ENCODE measurements at regions not wholly inside any gene's neighbourhood (a gene's known extent, or its start where the extent isn't known, plus 50 kb on each side); places are given as distances from the start of the nearest gene placed in this dataset.

- H3K4me3 ChIP-seq (ENCODE audit: low read depth, low read length) = no peak overlapping the region
- no peak for TF ChIP-seq CTCF (IDR thresholded peaks at IDR 0.05; ENCODE audit: low read depth, low read length)
Observed at GRCh38 chr13:85247780-85248179, 551.4 kb downstream of the SLITRK6 start.

GRCh38 chr13:85243831-85244230 lies 555.4 kb downstream of the SLITRK6 start:
- no peak overlapping the region for H3K4me3 ChIP-seq (ENCODE audit: low read depth, low read length)
- no peak for TF ChIP-seq CTCF (IDR thresholded peaks at IDR 0.05; ENCODE audit: low read depth, low read length)

- no peak overlapping the region for H3K4me3 ChIP-seq (ENCODE audit: low read depth, low read length)
- TF ChIP-seq CTCF (IDR thresholded peaks at IDR 0.05; ENCODE audit: low read depth, low read length) = no peak
Observed at GRCh38 chr13:85241060-85241459, 558.2 kb downstream of the SLITRK6 start.

- no peak for TF ChIP-seq CTCF (IDR thresholded peaks at IDR 0.05; ENCODE audit: low read depth, low read length)
- H3K4me3 ChIP-seq (ENCODE audit: low read depth, low read length) = no peak overlapping the region
Observed at GRCh38 chr13:85236413-85236812, 562.8 kb downstream of the SLITRK6 start.

GRCh38 chr13:85230691-85231093 lies 568.5 kb downstream of the SLITRK6 start:
- no peak for TF ChIP-seq CTCF (IDR thresholded peaks at IDR 0.05; ENCODE audit: low read depth, low read length)
- peak overlapping the region; percentile 26; the same call in 1 of the 2 replicates for H3K4me3 ChIP-seq (ENCODE audit: low read depth, low read length)

- TF ChIP-seq CTCF (IDR thresholded peaks at IDR 0.05; ENCODE audit: low read depth, low read length) = no peak
- H3K4me3 ChIP-seq (ENCODE audit: low read depth, low read length) = no peak overlapping the region
Observed at GRCh38 chr13:85228692-85229091, 570.5 kb downstream of the SLITRK6 start.

- H3K4me3 ChIP-seq (ENCODE audit: low read depth, low read length) = no peak overlapping the region
- TF ChIP-seq CTCF (IDR thresholded peaks at IDR 0.05; ENCODE audit: low read depth, low read length) = no peak
Observed at GRCh38 chr13:85223883-85224656, 575.1 kb downstream of the SLITRK6 start.
